GM19023 (cell line): ENCODE measurements at regions not wholly inside any gene's neighbourhood (a gene's known extent, or its start where the extent isn't known, plus 50 kb on each side); places are given as distances from the start of the nearest gene placed in this dataset.

Source experiments
- ATAC-seq: cut with Tn5 transposase; IDR thresholded peaks from one replicate; pipeline ENCODE4 v1.9.1; 2021; ENCODE audit warnings: mild to moderate bottlenecking, moderate library complexity; ENCODE audit not compliant: unreplicated experiment

GRCh38 chr2:146950911-146951310 lies 893.9 kb upstream of the ACVR2A start:
- no peak for ATAC-seq

- no peak for ATAC-seq
These were observed 894.5 kb upstream of the ACVR2A start for GRCh38 chr2:146950361-146950760.

- no peak for ATAC-seq
These were observed 895.4 kb upstream of the ACVR2A start for GRCh38 chr2:146949400-146949799.

- ATAC-seq = no peak
These were observed 900.2 kb upstream of the ACVR2A start for GRCh38 chr2:146944601-146945000.

GRCh38 chr2:146939991-146940685 lies 904.7 kb upstream of the ACVR2A start:
- no peak for ATAC-seq

GRCh38 chr2:146934921-146935320 lies 909.9 kb upstream of the ACVR2A start:
- no peak for ATAC-seq

- no peak for ATAC-seq
These were observed 913.7 kb upstream of the ACVR2A start for GRCh38 chr2:146931109-146931508.

- ATAC-seq = no peak
These were observed 917.6 kb upstream of the ACVR2A start for GRCh38 chr2:146927080-146927711.

GRCh38 chr2:146918280-146918679 lies 926.5 kb upstream of the ACVR2A start:
- ATAC-seq = no peak

GRCh38 chr2:146917431-146918042 lies 927.3 kb upstream of the ACVR2A start:
- ATAC-seq = no peak

GRCh38 chr2:146916914-146917313 lies 927.9 kb upstream of the ACVR2A start:
- ATAC-seq = no peak

GRCh38 chr2:146913476-146913875 lies 931.4 kb upstream of the ACVR2A start:
- no peak for ATAC-seq

GRCh38 chr2:146912536-146912935 lies 932.3 kb upstream of the ACVR2A start:
- no peak for ATAC-seq

- no peak for ATAC-seq
These were observed 936.1 kb upstream of the ACVR2A start for GRCh38 chr2:146908776-146909175.

- no peak for ATAC-seq
These were observed 946.7 kb upstream of the ACVR2A start for GRCh38 chr2:146898083-146898482.

- no peak for ATAC-seq
These were observed 950.3 kb upstream of the ACVR2A start for GRCh38 chr2:146894514-146894913.

- no peak for ATAC-seq
These were observed 951.3 kb upstream of the ACVR2A start for GRCh38 chr2:146893500-146894041.

- no peak for ATAC-seq
These were observed 954.3 kb upstream of the ACVR2A start for GRCh38 chr2:146890491-146890890.

- no peak for ATAC-seq
These were observed 964.9 kb upstream of the ACVR2A start for GRCh38 chr2:146879882-146880281.

GRCh38 chr2:146874260-146874658 lies 970.6 kb upstream of the ACVR2A start:
- ATAC-seq = no peak

- no peak for ATAC-seq
These were observed 971.1 kb upstream of the ACVR2A start for GRCh38 chr2:146873646-146874259.

- ATAC-seq = no peak
These were observed 971.8 kb upstream of the ACVR2A start for GRCh38 chr2:146873056-146873455.
